Tibial nerve (tissue), 3 donors: ENCODE measurements at regions not wholly inside any gene's neighbourhood (a gene's known extent, or its start where the extent isn't known, plus 50 kb on each side); places are given as distances from the start of the nearest gene placed in this dataset.

Source experiments
- CTCF ChIP-seq, 5 experiments: fragments of 200-600 bp in 3 of 5; fragments of 450-650 bp in 2 of 5; sonication (generic) in 3 of 5; IDR thresholded peaks; one replicate each; pipeline ENCODE4 v1.5.1; 2016 to 2019; ENCODE audit warnings: antibody characterized with exemption in 5 of 5, mild to moderate bottlenecking in 3 of 5, moderate library complexity in 2 of 5
- POLR2A ChIP-seq, 2 donors: fragments of 450-650 bp; IDR thresholded peaks; one replicate each; pipeline ENCODE4 v1.6.1; 2017; ENCODE audit warnings: antibody characterized with exemption in 2 of 2, mild to moderate bottlenecking in 2 of 2, moderate library complexity in 2 of 2

GRCh38 chrX:20433388-20433775 is 166.7 kb upstream of the RPS6KA3 start:
- TF ChIP-seq POLR2A (IDR thresholded peaks at IDR 0.05): no peak
- TF ChIP-seq CTCF (IDR thresholded peaks at IDR 0.05): no peak
